ENCODE measurements at regions not wholly inside any gene's neighbourhood (a gene's known extent, or its start where the extent isn't known, plus 50 kb on each side); places are given as distances from the start of the nearest gene placed in this dataset.
"Not testable (repeated sequence)": the region's sequence is repeated elsewhere in the genome, so short reads cannot be mapped to it uniquely, and the experiment has no call there.

- DNase-seq (ENCODE audit: low read depth) = no peak
- TF ChIP-seq, protein P1, sequence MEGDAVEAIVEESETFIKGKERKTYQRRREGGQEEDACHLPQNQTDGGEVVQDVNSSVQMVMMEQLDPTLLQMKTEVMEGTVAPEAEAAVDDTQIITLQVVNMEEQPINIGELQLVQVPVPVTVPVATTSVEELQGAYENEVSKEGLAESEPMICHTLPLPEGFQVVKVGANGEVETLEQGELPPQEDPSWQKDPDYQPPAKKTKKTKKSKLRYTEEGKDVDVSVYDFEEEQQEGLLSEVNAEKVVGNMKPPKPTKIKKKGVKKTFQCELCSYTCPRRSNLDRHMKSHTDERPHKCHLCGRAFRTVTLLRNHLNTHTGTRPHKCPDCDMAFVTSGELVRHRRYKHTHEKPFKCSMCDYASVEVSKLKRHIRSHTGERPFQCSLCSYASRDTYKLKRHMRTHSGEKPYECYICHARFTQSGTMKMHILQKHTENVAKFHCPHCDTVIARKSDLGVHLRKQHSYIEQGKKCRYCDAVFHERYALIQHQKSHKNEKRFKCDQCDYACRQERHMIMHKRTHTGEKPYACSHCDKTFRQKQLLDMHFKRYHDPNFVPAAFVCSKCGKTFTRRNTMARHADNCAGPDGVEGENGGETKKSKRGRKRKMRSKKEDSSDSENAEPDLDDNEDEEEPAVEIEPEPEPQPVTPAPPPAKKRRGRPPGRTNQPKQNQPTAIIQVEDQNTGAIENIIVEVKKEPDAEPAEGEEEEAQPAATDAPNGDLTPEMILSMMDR (conservative IDR thresholded peaks at IDR 0.05; ENCODE audit: low read depth, low read length) = no peak
- no peak overlapping the region for H3K4me3 ChIP-seq (ENCODE audit: low read depth, low read length)
These were observed 108.7 kb upstream of the RHOBTB1 start for GRCh38 chr10:61052469-61053205.

- TF ChIP-seq, protein P1 (conservative IDR thresholded peaks at IDR 0.05; ENCODE audit: low read depth, low read length) = no peak
- no peak for DNase-seq (ENCODE audit: low read depth)
- H3K4me3 ChIP-seq (ENCODE audit: low read depth, low read length) = no peak overlapping the region
These were observed 107.4 kb upstream of the RHOBTB1 start for GRCh38 chr10:61051344-61051743.

DNA sequence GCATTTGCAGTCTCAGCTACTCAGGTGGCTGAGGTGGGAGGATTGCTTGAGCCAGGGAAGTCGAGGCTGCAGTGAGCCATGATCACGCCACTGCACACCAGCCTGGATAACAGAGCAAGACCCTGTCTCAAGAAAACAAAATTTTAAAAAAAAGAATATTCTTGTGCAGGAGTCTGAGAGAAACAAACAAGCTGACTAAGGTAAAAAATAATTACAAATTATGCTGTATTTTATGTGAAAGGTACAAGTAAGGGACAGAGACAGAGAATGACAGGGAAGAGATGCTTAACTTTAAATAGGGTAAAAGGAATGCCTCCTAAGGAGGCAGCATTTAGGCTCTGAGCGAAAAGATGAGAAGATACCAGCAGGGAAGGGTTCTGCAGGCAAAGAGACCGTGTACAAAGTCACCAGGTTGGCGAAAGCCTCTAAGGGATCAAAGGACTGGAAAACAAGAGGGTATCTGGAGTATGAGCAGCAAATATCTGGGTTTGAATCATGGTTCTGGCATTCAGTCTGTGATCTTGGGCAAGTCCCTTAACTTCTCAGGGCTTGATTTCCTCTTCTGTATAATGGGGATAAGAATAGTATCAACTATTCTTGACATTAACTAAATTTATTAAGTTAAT is 106.2 kb upstream of the RHOBTB1 start:
- H3K4me3 ChIP-seq (ENCODE audit: low read depth, low read length) = no peak overlapping the region
- no peak for DNase-seq (ENCODE audit: low read depth)
- TF ChIP-seq, protein P1 (conservative IDR thresholded peaks at IDR 0.05; ENCODE audit: low read depth, low read length) = no peak

- no peak for DNase-seq (ENCODE audit: low read depth)
- TF ChIP-seq, protein P1 (conservative IDR thresholded peaks at IDR 0.05; ENCODE audit: low read depth, low read length) = no peak
- no peak overlapping the region for H3K4me3 ChIP-seq (ENCODE audit: low read depth, low read length)
These were observed 105.4 kb upstream of the RHOBTB1 start for GRCh38 chr10:61049386-61049785.

GRCh38 chr10:61047788-61048560 is 104.0 kb upstream of the RHOBTB1 start:
- TF ChIP-seq, protein P1 (conservative IDR thresholded peaks at IDR 0.05; ENCODE audit: low read depth, low read length) = no peak
- H3K4me3 ChIP-seq (ENCODE audit: low read depth, low read length) = no peak overlapping the region
- DNase-seq (ENCODE audit: low read depth) = no peak

DNA sequence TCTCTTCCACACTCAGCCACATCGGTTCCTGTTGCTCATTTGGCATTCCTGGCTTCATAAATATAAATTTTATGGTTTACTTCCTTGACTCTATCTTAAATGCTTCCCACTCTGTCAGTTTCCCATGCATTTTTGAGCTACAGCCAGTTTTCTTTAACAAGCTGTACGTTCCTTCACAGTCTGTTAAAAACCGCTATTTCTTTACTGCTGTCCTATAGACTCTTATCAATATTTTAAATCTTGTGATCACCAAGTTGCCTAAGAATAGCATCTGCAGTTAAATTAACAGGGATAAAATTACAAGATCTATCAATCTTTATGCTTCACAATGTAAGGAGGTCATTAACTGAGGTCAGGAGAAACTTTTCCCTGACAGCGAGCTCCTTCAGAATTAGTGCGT is 103.1 kb upstream of the RHOBTB1 start:
- TF ChIP-seq, protein P1 (conservative IDR thresholded peaks at IDR 0.05; ENCODE audit: low read depth, low read length) = no peak
- DNase-seq (ENCODE audit: low read depth) = peak; percentile 16
- no peak overlapping the region for H3K4me3 ChIP-seq (ENCODE audit: low read depth, low read length)

GRCh38 chr10:61045480-61045879 is 101.5 kb upstream of the RHOBTB1 start:
- DNase-seq (ENCODE audit: low read depth); H3K4me3 ChIP-seq (ENCODE audit: low read depth, low read length): not testable (repeated sequence)

All from choroid plexus epithelial cell (primary cell).